WTC11 (cell line): ENCODE measurements at regions not wholly inside any gene's neighbourhood (a gene's known extent, or its start where the extent isn't known, plus 50 kb on each side); places are given as distances from the start of the nearest gene placed in this dataset.

Experiments used
- ATAC-seq: fragments of 200-7000 bp; cut with Tn5 transposase; 2 replicates; pipeline ENCODE4 v1.10.0; 2021; ENCODE audit warnings: mild to moderate bottlenecking, moderate library complexity
- CTCF ChIA-PET: fragments of 300-600 bp; sonication (Branson Sonifier 250); formaldehyde crosslinking; loops from one replicate; lab custom pipeline; 2021; ENCODE audit warnings: antibody characterized with exemption; lab: Charles Lee
- POLR2A ChIA-PET: fragments of 350-600 bp; sonication (Branson Sonifier 250); formaldehyde crosslinking; loops from one replicate; lab custom pipeline; 2021; ENCODE audit warnings: antibody characterized with exemption; lab: Charles Lee
- DNase-seq: peaks from one replicate; pipeline ENCODE4 v3.0.0; 2021; ENCODE audit warnings: low spot score
- H3K27ac Mint-ChIP-seq: 2 replicates; pipeline ENCODE4 v1.8.0; 2021; ENCODE audit warnings: mixed read lengths
- H3K27me3 Mint-ChIP-seq: 2 replicates; pipeline ENCODE4 v1.8.0; 2021; ENCODE audit warnings: low read depth, mild to moderate bottlenecking, moderate library complexity, mixed read lengths
- H3K36me3 Mint-ChIP-seq: 2 replicates; pipeline ENCODE4 v1.8.0; 2021; ENCODE audit warnings: mixed read lengths
- H3K4me1 Mint-ChIP-seq: 2 replicates; pipeline ENCODE4 v1.8.0; 2022; ENCODE audit warnings: mixed read lengths
- H3K4me3 Mint-ChIP-seq: 2 replicates; pipeline ENCODE4 v1.8.0; 2021; ENCODE audit warnings: mild to moderate bottlenecking, moderate library complexity, mixed read lengths
- H3K9me3 Mint-ChIP-seq: 2 replicates; pipeline ENCODE4 v1.8.0; 2021; ENCODE audit warnings: mixed read lengths
- AFF4 ChIP-seq: sonication (generic); formaldehyde crosslinking; IDR thresholded peaks from 2 replicates; pipeline ENCODE4 v1.8.1; 2023; ENCODE audit warnings: mild to moderate bottlenecking, missing genetic modification reagents, borderline replicate concordance
- CDX4 ChIP-seq: fragments of 250-450 bp; sonication (Bioruptor Pico); IDR thresholded peaks from 2 replicates; pipeline ENCODE4 v1.9.0; 2021; ENCODE audit warnings: moderate library complexity, mild to moderate bottlenecking, inconsistent platforms, borderline replicate concordance
- CREM ChIP-seq: sonication (generic); formaldehyde crosslinking; IDR thresholded peaks from 2 replicates; pipeline ENCODE4 v1.8.1; 2022; ENCODE audit warnings: mild to moderate bottlenecking, missing genetic modification reagents, moderate library complexity
- CTCF ChIP-seq: fragments of 200-600 bp; IDR thresholded peaks from 2 replicates; pipeline ENCODE4 v1.8.0; 2022; ENCODE audit warnings: antibody characterized with exemption
- E2F1 ChIP-seq: sonication (generic); formaldehyde crosslinking; IDR thresholded peaks from 2 replicates; pipeline ENCODE4 v1.8.0; 2022; ENCODE audit warnings: mild to moderate bottlenecking, missing genetic modification reagents
- ETV6 ChIP-seq: sonication (generic); formaldehyde crosslinking; IDR thresholded peaks from 2 replicates; pipeline ENCODE4 v1.8.1; 2022; ENCODE audit warnings: mild to moderate bottlenecking, missing genetic modification reagents
- FOXJ3 ChIP-seq: sonication (generic); formaldehyde crosslinking; IDR thresholded peaks from 2 replicates; pipeline ENCODE4 v1.9.0; 2021; ENCODE audit warnings: missing genetic modification reagents, mild to moderate bottlenecking, borderline replicate concordance
- FOXP1 ChIP-seq: sonication (generic); formaldehyde crosslinking; IDR thresholded peaks from 2 replicates; pipeline ENCODE4 v1.8.0; 2022; ENCODE audit warnings: missing genetic modification reagents, mild to moderate bottlenecking, moderate library complexity, borderline replicate concordance
- GRHL2 ChIP-seq: fragments of 250-450 bp; sonication (Bioruptor Pico); IDR thresholded peaks from 2 replicates; pipeline ENCODE4 v1.8.0; 2022; ENCODE audit warnings: mild to moderate bottlenecking, moderate library complexity; ENCODE audit not compliant: insufficient replicate concordance, severe bottlenecking
- HMGA2 ChIP-seq: fragments of 250-450 bp; sonication (Bioruptor Pico); IDR thresholded peaks from 2 replicates; pipeline ENCODE4 v1.4.0; 2021; ENCODE audit warnings: mild to moderate bottlenecking, moderate library complexity
- IRF2 ChIP-seq: sonication (generic); formaldehyde crosslinking; IDR thresholded peaks from 2 replicates; pipeline ENCODE4 v1.8.0; 2022; ENCODE audit warnings: low read depth, missing genetic modification reagents, borderline replicate concordance
- NFE2L1 ChIP-seq: sonication (generic); formaldehyde crosslinking; IDR thresholded peaks from 2 replicates; pipeline ENCODE4 v1.8.1; 2023; ENCODE audit warnings: missing genetic modification reagents
- NR2C2 ChIP-seq: sonication (generic); formaldehyde crosslinking; IDR thresholded peaks from 2 replicates; pipeline ENCODE4 v1.8.0; 2022; ENCODE audit warnings: mild to moderate bottlenecking, missing genetic modification reagents
- NR3C1 ChIP-seq: sonication (generic); formaldehyde crosslinking; conservative IDR thresholded peaks from 2 replicates; pipeline ENCODE4 v1.8.1; 2023; ENCODE audit warnings: low read depth, mild to moderate bottlenecking, missing genetic modification reagents
- SOX15 ChIP-seq: fragments of 250-450 bp; sonication (Bioruptor Pico); IDR thresholded peaks from 2 replicates; pipeline ENCODE4 v1.9.0; 2021; ENCODE audit warnings: mild to moderate bottlenecking
- TCF7 ChIP-seq: sonication (generic); formaldehyde crosslinking; IDR thresholded peaks from 2 replicates; pipeline ENCODE4 v1.8.0; 2022; ENCODE audit warnings: mild to moderate bottlenecking, low read depth, missing genetic modification reagents, moderate library complexity
- ZBTB21 ChIP-seq: sonication (generic); formaldehyde crosslinking; IDR thresholded peaks from 2 replicates; pipeline ENCODE4 v1.8.1; 2023; ENCODE audit warnings: mild to moderate bottlenecking, missing genetic modification reagents, borderline replicate concordance
- ZMAT4 ChIP-seq: fragments of 250-450 bp; sonication (Bioruptor Pico); IDR thresholded peaks from 2 replicates; pipeline ENCODE4 v1.9.0; 2021; ENCODE audit warnings: mild to moderate bottlenecking
- ZNF232 ChIP-seq: sonication (generic); formaldehyde crosslinking; IDR thresholded peaks from 2 replicates; pipeline ENCODE4 v1.8.0; 2022; ENCODE audit warnings: mild to moderate bottlenecking, missing genetic modification reagents
- ZNF317 ChIP-seq: sonication (generic); formaldehyde crosslinking; IDR thresholded peaks from 2 replicates; pipeline ENCODE4 v1.8.1; 2023; ENCODE audit warnings: low read depth, mild to moderate bottlenecking, moderate library complexity, missing genetic modification reagents, borderline replicate concordance
- ZNF532 ChIP-seq: fragments of 250-450 bp; sonication (Bioruptor Pico); IDR thresholded peaks from 2 replicates; pipeline ENCODE4 v1.9.0; 2021; ENCODE audit warnings: mild to moderate bottlenecking, borderline replicate concordance

- no peak for TF ChIP-seq ZNF317 (CRISPR knock-in tag)
- TF ChIP-seq, all 79 proteins: peak for 0
Observed at GRCh38 chr5:39638813-39639212, 214.0 kb upstream of the DAB2 start (continued).

GRCh38 chr5:39633057-39633456 lies 208.3 kb upstream of the DAB2 start:
- Mint-ChIP-seq H3K27ac (no peak overlapping the region), H3K4me1 (no peaks in the 10 kb centered on the region), H3K4me3 (no peak overlapping the region), H3K27me3 (no peaks in the 10 kb centered on the region), H3K9me3 (no peaks in the 10 kb centered on the region), H3K36me3 (no peaks in the 10 kb centered on the region)
- ChIA-PET POLR2A (no interaction called here), CTCF (no interaction called here)
- ATAC-seq (no peak), DNase-seq (no peak)
- TF ChIP-seq SOX15 (CRISPR knock-in tag) (no peak), ETV6 (no peak), FOXJ3 (CRISPR knock-in tag) (no peak), CREM (CRISPR knock-in tag) (no peak), FOXP1 (CRISPR knock-in tag) (no peak), ZMAT4 (no peak), ZNF532 (CRISPR knock-in tag) (no peak), E2F1 (no peak), ZNF232 (CRISPR knock-in tag) (no peak)

- CTCF ChIA-PET = no interaction called here
- DNase-seq (no peak), ATAC-seq (no peak)
- Mint-ChIP-seq H3K4me3 (no peak overlapping the region), H3K36me3 (no peaks in the 10 kb centered on the region), H3K9me3 (no peaks in the 10 kb centered on the region), H3K4me1 (no peaks in the 10 kb centered on the region), H3K27ac (no peak overlapping the region), H3K27me3 (no peaks in the 10 kb centered on the region)
- POLR2A ChIA-PET = no interaction called here
- TF ChIP-seq TCF7 (CRISPR knock-in tag) (no peak), NFE2L1 (no peak), NR3C1 (no peak), GRHL2 (no peak), ZBTB21 (CRISPR knock-in tag) (no peak), HMGA2 (CRISPR knock-in tag) (no peak), IRF2 (CRISPR knock-in tag) (no peak), AFF4 (CRISPR knock-in tag) (no peak), CTCF (no peak), NR2C2 (CRISPR knock-in tag) (no peak), E2F1 (no peak), CDX4 (CRISPR knock-in tag) (no peak)
Observed at GRCh38 chr5:39631958-39632357, 207.2 kb upstream of the DAB2 start.
